Heart left ventricle (tissue), 13 donors: ENCODE measurements at regions not wholly inside any gene's neighbourhood (a gene's known extent, or its start where the extent isn't known, plus 50 kb on each side); places are given as distances from the start of the nearest gene placed in this dataset.

Source experiments
- POLR2A ChIP-seq, 2 donors: fragments of 450-650 bp; IDR thresholded peaks; one replicate each; pipeline ENCODE4 v1.6.1; 2017; ENCODE audit warnings: antibody characterized with exemption in 2 of 2, mild to moderate bottlenecking in 2 of 2, moderate library complexity in 2 of 2
- TF ChIP-seq, protein P1 (sequence below), 12 donors: fragments of 200-600 bp; sonication (generic) in 4 of 12; IDR thresholded peaks; one replicate each; pipeline versions ENCODE4 v1.5.0 to v1.8.0; 2018 to 2022; ENCODE audit warnings: antibody characterized with exemption in 12 of 12, mild to moderate bottlenecking in 5 of 12
- donor health status: ischemic (EF 13 %, LVEDD 7.1; RV severe dilation, severe dysfunction).
- donor health status: DM: no; HTN: yes; CAD: no.
- donor health status: DM: no; HTN: no; CAD: no.
- donor health status: ischemic (EF 25% LVEDD 6.9; RV normal size, moderate dysfunction).
- donor health status: ischemic (EF 25% LVEDD 5.7; RV mildly dilated, moderate dysfunction).
- donor health status: ischemic (EF 35%, LVEDD 5.7; RV mildly dilated, moderate dysfunction).
- donor health status: nonischemic (EF 11% LVEDD 7.7; RV severe dilation, severe dysfunction).
- donor health status: DM: yes; HTN: yes; CAD: no.
- donor health status: PGD.
- donor health status: ischemic (EF 29% LVEDD 5.4; RV normal size, mild dysfunction).
- donor health status: nonischemic (EF 23%, LVEDD 6.1; RV moderate dilation, normal function).

DNA sequence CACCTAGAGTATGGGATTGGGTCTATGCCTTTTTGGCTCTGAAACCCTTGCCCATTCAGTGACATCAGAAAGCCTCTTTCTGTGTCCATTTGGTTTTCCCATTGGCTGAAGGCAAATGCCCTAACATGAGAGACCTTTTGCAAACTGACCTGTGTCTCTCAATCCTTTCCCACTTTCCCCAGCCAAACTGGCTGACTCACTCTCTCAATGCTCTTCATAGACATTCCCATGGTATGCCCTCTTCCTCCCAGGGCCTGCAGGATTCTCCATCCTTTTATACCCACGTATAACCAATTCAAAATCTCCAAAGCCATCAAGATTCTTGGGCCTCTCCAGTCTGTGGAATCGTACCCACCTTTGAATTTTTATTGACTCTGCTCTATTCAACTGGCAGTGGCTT is 563.3 kb downstream of the GATA3 start:
- TF ChIP-seq, protein P1, sequence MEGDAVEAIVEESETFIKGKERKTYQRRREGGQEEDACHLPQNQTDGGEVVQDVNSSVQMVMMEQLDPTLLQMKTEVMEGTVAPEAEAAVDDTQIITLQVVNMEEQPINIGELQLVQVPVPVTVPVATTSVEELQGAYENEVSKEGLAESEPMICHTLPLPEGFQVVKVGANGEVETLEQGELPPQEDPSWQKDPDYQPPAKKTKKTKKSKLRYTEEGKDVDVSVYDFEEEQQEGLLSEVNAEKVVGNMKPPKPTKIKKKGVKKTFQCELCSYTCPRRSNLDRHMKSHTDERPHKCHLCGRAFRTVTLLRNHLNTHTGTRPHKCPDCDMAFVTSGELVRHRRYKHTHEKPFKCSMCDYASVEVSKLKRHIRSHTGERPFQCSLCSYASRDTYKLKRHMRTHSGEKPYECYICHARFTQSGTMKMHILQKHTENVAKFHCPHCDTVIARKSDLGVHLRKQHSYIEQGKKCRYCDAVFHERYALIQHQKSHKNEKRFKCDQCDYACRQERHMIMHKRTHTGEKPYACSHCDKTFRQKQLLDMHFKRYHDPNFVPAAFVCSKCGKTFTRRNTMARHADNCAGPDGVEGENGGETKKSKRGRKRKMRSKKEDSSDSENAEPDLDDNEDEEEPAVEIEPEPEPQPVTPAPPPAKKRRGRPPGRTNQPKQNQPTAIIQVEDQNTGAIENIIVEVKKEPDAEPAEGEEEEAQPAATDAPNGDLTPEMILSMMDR (IDR thresholded peaks at IDR 0.05) = no peak
- TF ChIP-seq POLR2A (IDR thresholded peaks at IDR 0.05) = no peak
